ENCODE measurements at regions not wholly inside any gene's neighbourhood (a gene's known extent, or its start where the extent isn't known, plus 50 kb on each side); places are given as distances from the start of the nearest gene placed in this dataset.
"Not testable (repeated sequence)": the region's sequence is repeated elsewhere in the genome, so short reads cannot be mapped to it uniquely, and the experiment has no call there.

- no peak for DNase-seq (ENCODE audit: low spot score)
Observed at GRCh38 chr12:11539156-11539555, 110.3 kb upstream of the ETV6 start.

DNA sequence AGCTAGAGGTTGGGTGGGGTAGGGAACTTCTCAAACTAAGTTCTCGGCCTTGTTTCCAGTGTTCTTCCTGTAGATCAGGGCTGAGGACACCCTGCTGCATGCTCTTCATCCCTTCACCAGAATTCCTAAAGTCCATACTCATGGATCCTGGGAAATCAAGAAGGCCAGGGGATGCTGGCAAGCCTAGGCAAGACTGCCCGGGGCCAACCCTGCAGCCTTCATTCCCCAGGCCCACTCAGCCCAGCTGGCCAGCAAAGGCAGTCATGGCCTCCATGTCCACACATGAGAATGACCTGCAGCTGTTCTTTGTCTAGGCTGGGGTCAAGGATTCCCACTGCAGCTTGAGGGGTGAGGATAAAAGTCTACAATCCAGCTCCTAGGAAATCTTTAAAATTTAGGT is 109.3 kb upstream of the ETV6 start:
- no peak for DNase-seq (ENCODE audit: low spot score)

GRCh38 chr12:11540615-11541310 is 108.7 kb upstream of the ETV6 start:
- DNase-seq (ENCODE audit: low spot score): no peak

- DNase-seq (ENCODE audit: low spot score): no peak
Observed at GRCh38 chr12:11542599-11542998, 106.9 kb upstream of the ETV6 start.

DNA sequence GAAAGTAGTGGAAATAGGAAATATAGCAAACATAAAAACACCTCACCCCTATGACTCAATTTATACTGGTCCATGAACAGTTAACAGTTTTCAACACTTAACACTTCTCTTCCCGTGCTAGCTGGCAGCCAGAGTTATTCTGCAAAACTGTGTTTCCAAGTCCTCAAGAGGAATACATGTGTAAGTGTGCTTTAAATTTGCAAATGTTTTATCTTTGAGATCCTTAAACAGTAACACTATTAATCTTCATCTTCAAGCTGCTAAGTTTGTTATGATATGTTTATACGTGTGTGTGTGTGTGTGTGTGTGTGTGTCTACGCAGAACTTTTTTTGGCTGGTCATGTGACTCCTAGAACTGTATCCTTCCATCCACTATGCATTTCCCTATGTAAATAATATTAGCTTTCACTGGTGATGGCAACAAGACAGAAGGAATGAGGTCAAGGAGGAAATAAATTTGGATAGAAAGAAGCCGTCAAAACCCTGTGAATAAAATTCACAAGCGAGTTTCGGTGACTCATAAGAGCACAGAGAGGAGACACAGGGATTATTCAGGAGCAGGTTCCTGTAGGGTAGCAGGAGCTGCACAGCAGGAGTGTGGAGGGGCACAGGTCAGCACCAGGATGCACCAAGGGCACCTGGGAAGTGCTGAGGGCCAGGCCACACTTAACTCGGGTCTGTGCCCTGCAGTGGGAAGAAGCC is 105.9 kb upstream of the ETV6 start:
- no peak for DNase-seq (ENCODE audit: low spot score)

- DNase-seq (ENCODE audit: low spot score): peak; percentile 2
Observed at GRCh38 chr12:11545484-11546330, 103.8 kb upstream of the ETV6 start.

GRCh38 chr12:11546582-11547270 is 102.7 kb upstream of the ETV6 start:
- DNase-seq (ENCODE audit: low spot score): not testable (repeated sequence)

DNA sequence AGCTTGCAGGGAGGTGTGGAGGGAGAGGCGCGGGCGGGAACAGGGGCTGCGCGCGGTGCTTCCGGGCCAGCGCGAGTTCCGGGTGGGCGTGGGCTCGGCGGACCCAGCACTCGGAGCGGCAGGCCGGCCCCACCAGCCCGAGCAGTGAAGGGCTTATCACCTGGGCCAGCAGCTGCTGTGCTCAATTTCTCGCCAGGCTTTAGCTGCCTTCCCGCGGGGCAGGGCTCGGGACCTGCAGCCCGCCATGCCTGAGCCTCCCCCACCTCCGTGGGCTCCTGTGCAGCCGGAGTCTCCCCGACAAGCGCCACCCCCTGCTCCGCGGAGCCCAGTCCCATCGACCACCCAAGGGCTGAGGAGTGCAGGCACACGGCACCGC is 102.2 kb upstream of the ETV6 start:
- DNase-seq (ENCODE audit: low spot score): not testable (repeated sequence)

- no peak for DNase-seq (ENCODE audit: low spot score)
Observed at GRCh38 chr12:11549119-11549518, 100.4 kb upstream of the ETV6 start.

DNA sequence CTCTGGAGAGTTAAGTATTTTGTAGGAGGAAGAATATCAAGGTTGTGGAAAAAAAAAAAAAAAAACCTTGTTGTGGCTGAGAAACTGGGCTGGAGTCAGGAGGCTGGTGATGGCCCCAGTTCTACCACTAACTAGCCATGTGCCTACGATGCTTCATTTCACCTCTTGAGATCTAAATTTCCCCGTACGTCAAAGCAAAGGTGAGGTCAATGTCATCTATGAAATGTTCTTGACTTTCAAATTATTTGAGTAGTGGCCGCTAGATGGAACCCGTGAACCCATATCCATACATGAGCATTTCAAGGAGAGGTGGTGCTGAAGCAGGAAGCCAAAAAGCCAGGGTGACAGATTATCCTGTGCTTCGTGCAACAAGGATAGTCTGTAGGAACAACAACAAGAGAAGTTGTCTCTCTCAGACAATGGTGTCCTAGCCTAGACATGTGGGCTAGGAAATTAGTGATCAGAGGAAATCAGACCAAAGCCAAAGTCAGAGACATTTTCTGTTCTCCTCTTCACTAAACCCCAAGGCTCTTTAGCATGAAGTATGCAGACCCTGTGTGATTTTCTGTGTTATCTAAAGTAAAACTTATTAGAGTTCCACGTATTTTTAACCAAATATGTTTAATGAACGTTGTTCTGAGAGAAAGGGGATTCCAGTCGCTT is 95.5 kb upstream of the ETV6 start:
- DNase-seq (ENCODE audit: low spot score): peak; percentile 29

- no peak for DNase-seq (ENCODE audit: low spot score)
Observed at GRCh38 chr12:11555195-11555594, 94.3 kb upstream of the ETV6 start.

- no peak for DNase-seq (ENCODE audit: low spot score)
Observed at GRCh38 chr12:11555743-11556625, 93.5 kb upstream of the ETV6 start.

- no peak for DNase-seq (ENCODE audit: low spot score)
Observed at GRCh38 chr12:11556682-11557081, 92.8 kb upstream of the ETV6 start.

GRCh38 chr12:11559626-11560340 is 89.7 kb upstream of the ETV6 start:
- no peak for DNase-seq (ENCODE audit: low spot score)

- no peak for DNase-seq (ENCODE audit: low spot score)
Observed at GRCh38 chr12:11561411-11561810, 88.1 kb upstream of the ETV6 start.

DNA sequence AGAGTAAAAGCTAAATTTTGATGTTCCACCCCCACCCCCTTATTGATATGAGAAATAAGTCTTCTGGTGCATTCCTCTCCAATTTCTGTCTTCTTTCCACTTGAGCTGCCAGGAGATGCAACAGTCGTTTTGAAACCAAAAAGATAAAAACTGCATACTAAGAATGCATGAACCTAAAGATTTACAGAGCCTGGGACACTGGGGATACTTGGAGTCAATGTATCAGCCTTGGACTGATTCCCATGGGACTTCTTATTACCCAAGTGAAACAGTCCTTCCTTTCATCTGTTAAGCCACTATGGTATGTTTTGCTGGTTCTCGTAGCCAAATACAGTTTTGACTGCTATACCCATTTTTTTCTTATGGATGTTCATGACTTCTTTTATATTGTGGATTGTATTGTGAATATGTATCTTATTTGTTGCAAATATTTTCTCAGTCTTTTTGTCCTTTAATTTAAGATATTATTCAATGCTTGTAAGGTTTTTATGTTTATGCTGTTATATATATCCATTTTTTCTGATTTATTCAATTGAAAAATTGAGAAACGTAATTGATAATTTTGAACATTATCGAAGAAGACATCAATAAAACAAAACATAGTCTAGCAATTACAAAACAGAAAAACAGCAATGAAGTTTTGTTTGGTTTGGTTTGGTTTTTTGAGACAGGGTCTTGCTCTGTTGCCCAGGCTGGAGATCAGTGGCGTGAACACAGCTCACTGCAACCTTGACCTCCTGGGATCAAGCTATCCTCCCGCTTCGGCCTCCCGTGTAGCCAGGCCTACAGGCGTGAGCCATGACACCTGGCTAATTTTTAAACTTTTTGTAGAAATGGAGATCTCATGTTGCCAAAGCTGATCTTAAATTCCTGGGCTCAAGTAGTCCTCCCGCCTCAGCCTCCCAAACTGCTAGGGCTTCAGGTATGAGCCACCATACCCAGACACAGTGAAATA is 85.4 kb upstream of the ETV6 start:
- DNase-seq (ENCODE audit: low spot score): no peak

DNA sequence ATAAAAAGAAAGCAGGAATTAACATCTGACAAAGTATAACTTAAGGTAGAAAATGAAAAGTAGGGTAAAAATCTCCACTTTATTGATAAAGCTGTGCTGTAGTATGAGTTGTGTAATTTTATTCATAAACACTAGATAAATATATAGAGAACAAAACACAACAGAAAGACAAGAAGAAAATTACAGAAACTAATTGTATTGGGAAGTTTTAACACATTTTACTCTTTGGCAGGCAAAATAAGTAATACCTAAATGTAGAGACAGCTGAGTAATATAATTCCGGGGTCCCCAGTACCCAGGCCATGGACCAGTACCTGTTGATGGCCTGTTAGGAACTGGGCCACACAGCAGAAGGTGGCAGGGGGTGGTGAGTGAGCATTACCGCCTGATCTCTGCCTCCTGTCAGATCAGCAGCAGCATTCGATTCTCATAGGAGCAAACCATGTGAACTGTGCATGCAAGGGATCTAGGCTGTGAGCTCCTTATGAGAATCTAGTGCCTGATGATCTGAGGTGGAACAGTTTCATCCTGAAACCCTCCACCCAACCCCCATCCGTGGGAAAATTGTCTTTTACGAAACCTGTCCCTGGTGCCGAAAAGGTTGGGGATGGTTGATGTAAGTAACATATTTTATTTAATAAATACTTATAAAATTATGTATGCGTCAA is 84.4 kb upstream of the ETV6 start:
- no peak for DNase-seq (ENCODE audit: low spot score)

GRCh38 chr12:11565752-11566151 is 83.7 kb upstream of the ETV6 start:
- DNase-seq (ENCODE audit: low spot score): no peak
